Testis (tissue), 2 donors: ENCODE measurements at regions not wholly inside any gene's neighbourhood (a gene's known extent, or its start where the extent isn't known, plus 50 kb on each side); places are given as distances from the start of the nearest gene placed in this dataset.
"Not testable (repeated sequence)": the region's sequence is repeated elsewhere in the genome, so short reads cannot be mapped to it uniquely, and the experiment has no call there.

Experiments used
- DNase-seq: peaks from one replicate; pipeline ENCODE4 v3.0.0-alpha.2; 2019
- H3K27ac ChIP-seq, 2 donors: fragments of 200-600 bp; sonication (generic); one replicate each; pipeline ENCODE4 v1.5.1; 2019
- H3K27me3 ChIP-seq: fragments of 200-600 bp; sonication (generic); one replicate; pipeline ENCODE4 v1.5.1; 2019
- H3K36me3 ChIP-seq: fragments of 200-600 bp; sonication (generic); one replicate; pipeline ENCODE4 v1.5.1; 2017; ENCODE audit warnings: low read depth; ENCODE audit errors: missing control alignments
- H3K4me1 ChIP-seq: fragments of 200-600 bp; sonication (generic); one replicate; pipeline ENCODE4 v1.5.1; 2019
- H3K4me3 ChIP-seq, 2 donors: fragments of 200-600 bp; sonication (generic); one replicate each; pipeline ENCODE4 v1.5.1; 2017 to 2019
- H3K9me3 ChIP-seq: fragments of 200-600 bp; sonication (generic); one replicate; pipeline ENCODE4 v1.5.1; 2017
- POLR2A ChIP-seq: fragments of 450-650 bp; IDR thresholded peaks from one replicate; pipeline ENCODE4 v1.6.1; 2017; ENCODE audit warnings: antibody characterized with exemption, mild to moderate bottlenecking, moderate library complexity
- WGBS, 2 donors: methylation state at CpG; one replicate each; pipeline ENCODE4 v1.1.5; 2018; 5-methylcytosine and 5-hydroxymethylcytosine counted together
- intact Hi-C: fragments of 100-400 bp; cut with DNase I; formaldehyde crosslinking; loops from one replicate; pipeline ENCODE4 v1.15.1; 2023; ENCODE audit warnings: low total_unique reads
- microRNA-seq, 2 donors: library from miRNA; unstranded; fragments of <30 nt; microRNA quantifications; one replicate each; pipeline ENCODE4, GENCODE V29; 2016; ENCODE audit warnings: borderline number of aligned reads in 2 of 2, borderline replicate concordance in 1 of 2
- small RNA-seq, 2 donors: library from RNA; depleted of rRNA; stranded (forward); fragments of <200 nt; gene quantifications; one replicate each; pipeline ENCODE3, GENCODE V24; 2016
- TF ChIP-seq, protein P1 (sequence below), 3 experiments: fragments of 450-650 bp in 2 of 3; fragments of 200-600 bp in 1 of 3; sonication (generic) in 1 of 3; IDR thresholded peaks; one replicate each; pipeline ENCODE4 v1.5.1; 2016 to 2019; ENCODE audit warnings: antibody characterized with exemption in 3 of 3, mild to moderate bottlenecking in 2 of 3, moderate library complexity in 1 of 3

- H3K4me3 ChIP-seq: no peak overlapping the region
- no peak for DNase-seq
- intact Hi-C loops: no loop called here
- no peak overlapping the region for H3K27ac ChIP-seq
- H3K36me3 ChIP-seq: no peaks in the 10 kb centered on the region
- TF ChIP-seq POLR2A: no peak
- TF ChIP-seq, protein P1, sequence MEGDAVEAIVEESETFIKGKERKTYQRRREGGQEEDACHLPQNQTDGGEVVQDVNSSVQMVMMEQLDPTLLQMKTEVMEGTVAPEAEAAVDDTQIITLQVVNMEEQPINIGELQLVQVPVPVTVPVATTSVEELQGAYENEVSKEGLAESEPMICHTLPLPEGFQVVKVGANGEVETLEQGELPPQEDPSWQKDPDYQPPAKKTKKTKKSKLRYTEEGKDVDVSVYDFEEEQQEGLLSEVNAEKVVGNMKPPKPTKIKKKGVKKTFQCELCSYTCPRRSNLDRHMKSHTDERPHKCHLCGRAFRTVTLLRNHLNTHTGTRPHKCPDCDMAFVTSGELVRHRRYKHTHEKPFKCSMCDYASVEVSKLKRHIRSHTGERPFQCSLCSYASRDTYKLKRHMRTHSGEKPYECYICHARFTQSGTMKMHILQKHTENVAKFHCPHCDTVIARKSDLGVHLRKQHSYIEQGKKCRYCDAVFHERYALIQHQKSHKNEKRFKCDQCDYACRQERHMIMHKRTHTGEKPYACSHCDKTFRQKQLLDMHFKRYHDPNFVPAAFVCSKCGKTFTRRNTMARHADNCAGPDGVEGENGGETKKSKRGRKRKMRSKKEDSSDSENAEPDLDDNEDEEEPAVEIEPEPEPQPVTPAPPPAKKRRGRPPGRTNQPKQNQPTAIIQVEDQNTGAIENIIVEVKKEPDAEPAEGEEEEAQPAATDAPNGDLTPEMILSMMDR (IDR thresholded peaks at IDR 0.05): no peak
- no peaks in the 10 kb centered on the region for H3K9me3 ChIP-seq
- WGBS, 2 donors: 70 to 73% methylated on average over 3 of the region's 3 CpGs
- H3K27me3 ChIP-seq: no peaks in the 10 kb centered on the region
- no peaks in the 10 kb centered on the region for H3K4me1 ChIP-seq
These were observed 76.9 kb upstream of the IGSF10 start for GRCh38 chr3:151537726-151538125.

DNA sequence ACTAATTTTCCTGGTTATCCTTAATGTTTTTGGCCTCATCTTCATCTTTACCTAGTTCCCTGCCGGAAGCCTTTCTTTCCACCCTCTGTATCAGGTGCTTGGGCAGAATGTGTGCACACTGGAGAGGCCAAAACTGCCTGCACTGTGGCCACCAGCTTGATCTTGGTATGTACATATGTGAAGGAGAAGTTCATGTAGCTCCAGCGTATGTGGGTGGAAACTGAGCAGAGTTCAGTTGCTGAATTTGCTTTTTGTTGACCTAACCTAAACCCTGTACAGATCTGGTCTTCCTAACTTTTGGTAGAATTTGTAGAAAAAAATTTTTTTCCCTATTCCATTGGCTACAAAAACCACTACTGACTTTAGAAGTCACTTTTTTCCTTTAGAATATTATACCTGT, 65.9 kb upstream of the IGSF10 start:
- Histone ChIP-seq H3K27me3 (no peaks in the 10 kb centered on the region), H3K27ac (no peak overlapping the region), H3K4me3 (no peak overlapping the region), H3K4me1 (no peaks in the 10 kb centered on the region), H3K9me3 (no peaks in the 10 kb centered on the region), H3K36me3 (no peaks in the 10 kb centered on the region)
- intact Hi-C loops: no loop called here
- no peak for DNase-seq
- TF ChIP-seq, protein P1 (IDR thresholded peaks at IDR 0.05): no peak
- TF ChIP-seq POLR2A: no peak
- WGBS, 2 donors: 89 to 97% methylated on average over 2 of the region's 2 CpGs

- H3K4me1 ChIP-seq: no peaks in the 10 kb centered on the region
- intact Hi-C loops: no loop called here
- no peaks in the 10 kb centered on the region for H3K9me3 ChIP-seq
- no peak for TF ChIP-seq POLR2A
- TF ChIP-seq, protein P1 (IDR thresholded peaks at IDR 0.05): no peak
- 88 to 93% methylated on average over 1 of the region's 1 CpG for WGBS, 2 donors
- DNase-seq: no peak
- H3K27me3 ChIP-seq: no peaks in the 10 kb centered on the region
- no peak overlapping the region for H3K27ac ChIP-seq
- H3K4me3 ChIP-seq: no peak overlapping the region
- H3K36me3 ChIP-seq: no peaks in the 10 kb centered on the region
These were observed 59.2 kb upstream of the IGSF10 start for GRCh38 chr3:151520105-151520504.

DNA sequence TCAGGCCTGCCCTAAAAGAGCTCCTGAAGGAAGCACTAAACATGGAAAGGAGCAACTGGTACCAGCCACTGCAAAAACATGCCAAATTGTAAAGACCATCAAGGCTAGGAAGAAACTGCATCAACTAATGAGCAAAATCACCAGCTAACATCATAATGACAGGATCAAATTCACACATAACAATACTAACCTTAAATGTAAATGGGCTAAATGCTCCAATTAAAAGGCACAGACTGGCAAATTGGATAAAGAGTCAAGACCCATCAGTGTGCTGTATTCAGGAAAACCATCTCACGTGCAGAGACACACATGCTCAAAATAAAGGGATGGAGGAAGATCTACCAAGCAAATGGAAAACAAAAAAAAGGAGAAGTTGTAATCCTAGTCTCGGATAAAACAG, 50.6 kb upstream of the IGSF10 start:
- H3K9me3 ChIP-seq, H3K36me3 ChIP-seq, intact Hi-C loops, H3K4me1 ChIP-seq, H3K27ac ChIP-seq, DNase-seq, H3K27me3 ChIP-seq, H3K4me3 ChIP-seq: not testable (repeated sequence)
- WGBS, 2 donors: 90 to 91% methylated on average over 2 of the region's 2 CpGs

Small RNA genes in the stretch of these regions (microRNA-seq; reads per million reads assigned to microRNA genes)
- 0 reads per million in 2 donors for gene MIR5186

Small RNA genes in the stretch of these regions (small RNA-seq; reads per million reads assigned to genes)
- gene MIR5186: 0 reads per million in 2 donors
